Inflammatory macrophage (primary cell): ENCODE measurements at regions not wholly inside any gene's neighbourhood (a gene's known extent, or its start where the extent isn't known, plus 50 kb on each side); places are given as distances from the start of the nearest gene placed in this dataset.
A peak's percentile ranks its signal among the peaks of the same experiment; 100 is the strongest.

Experiments used
- DNase-seq, 2 donors: peaks; one replicate each; pipeline ENCODE4 v3.0.0-alpha.2; 2020 to 2022

GRCh38 chr14:101110729-101111619, 207.5 kb upstream of the RTL1 start:
- DNase-seq: no peak

DNA sequence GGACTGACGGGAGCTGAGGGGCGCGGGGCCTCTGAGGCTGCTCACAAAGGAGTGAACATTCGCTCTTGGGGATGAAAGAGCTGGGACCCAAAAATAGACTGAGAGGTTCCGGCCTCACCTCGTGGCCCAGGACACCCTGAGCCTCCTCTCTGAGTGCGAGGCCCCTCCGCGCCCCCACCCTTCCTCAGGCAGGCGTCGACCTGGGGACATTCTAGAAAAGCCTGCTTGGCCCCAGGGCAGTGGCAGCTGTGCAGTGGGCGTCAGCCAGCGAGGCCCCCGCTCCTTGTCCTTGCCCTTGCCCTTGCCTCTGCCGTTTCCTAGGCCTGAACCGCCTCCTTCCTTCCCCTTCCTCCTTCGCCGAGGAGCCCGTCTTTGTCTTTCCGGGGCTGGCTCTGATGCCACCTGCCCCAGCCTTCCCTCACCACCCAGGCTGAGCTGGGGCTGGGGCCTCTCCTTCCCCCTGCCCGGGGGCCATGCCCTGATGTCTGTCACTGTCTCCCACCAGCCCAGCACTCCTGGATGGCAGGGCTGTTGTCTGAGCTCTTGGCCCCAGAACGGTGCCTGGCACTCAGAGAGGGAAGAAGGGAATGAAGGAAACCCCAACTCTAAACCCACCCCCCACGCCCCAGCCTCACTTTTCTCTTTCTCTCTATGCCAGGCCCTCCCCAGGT, 208.2 kb upstream of the RTL1 start:
- DNase-seq: no peak

GRCh38 chr14:101112351-101113107, 209.0 kb upstream of the RTL1 start:
- DNase-seq: no peak

DNA sequence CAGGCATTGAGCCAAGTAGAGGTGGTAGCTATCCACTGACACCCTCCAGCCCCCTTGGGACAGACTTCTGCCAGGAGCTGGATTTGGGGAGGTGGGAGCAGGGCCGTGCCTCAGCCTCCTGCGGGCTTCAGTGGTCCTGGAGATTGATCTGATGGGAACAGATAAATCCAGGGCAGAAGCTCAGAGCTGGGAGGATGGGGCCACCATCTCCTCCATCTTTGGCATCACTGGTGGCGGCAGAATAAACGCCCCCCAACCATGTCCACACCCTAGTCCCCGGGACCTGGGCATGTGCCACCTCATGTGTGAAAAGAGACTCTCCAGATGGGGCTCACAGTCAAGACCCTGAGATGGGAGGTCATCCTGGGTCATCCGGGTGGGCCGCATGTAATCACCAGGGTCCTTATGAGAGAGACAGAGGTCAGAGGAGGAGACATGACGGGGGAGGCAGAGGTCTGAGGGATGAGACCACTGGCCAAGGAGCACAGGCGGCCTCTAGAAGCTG, 209.6 kb upstream of the RTL1 start:
- no peak for DNase-seq

DNA sequence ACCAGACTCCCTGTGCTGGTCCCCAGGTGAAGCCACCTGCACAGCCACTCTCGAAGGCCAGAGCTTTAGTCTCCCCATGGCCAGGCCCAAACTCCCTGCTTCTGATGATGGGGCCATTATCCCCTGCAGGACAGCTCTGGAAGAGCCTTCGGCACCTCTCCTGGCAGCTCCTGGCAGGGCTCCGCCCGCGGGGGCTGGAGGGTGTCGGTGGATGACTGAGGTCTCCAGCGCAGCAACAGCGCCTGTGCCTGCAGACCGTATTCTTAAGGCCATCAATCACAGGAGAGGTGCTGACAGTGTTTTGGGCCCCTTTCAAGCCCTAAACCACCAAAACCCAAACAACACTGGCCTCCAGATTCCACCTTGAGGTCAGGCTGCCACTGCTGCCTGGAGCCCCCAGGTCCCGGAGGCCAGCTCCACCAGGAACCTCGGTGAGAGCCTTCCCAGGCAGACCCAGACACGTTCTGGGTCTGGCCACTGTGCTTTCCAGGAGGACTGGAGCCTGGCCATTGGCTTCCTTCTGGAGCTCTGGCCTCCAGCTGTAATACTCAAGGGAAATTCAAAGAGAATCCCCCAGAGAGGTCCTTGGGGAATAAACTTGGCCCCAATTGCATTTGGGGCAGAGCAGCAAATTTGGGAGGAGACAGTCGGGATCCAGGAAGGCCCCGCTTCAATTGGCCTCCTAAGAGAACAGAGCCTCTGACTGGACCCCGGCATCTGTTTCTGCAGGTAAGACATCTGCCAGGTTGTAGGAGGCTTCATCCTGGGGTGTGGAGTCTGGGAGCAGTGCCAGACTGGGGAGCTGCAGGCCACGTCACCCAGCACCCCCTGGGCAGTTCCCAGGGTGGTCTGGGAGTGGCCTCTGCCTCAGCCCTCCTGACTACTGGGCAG, 210.6 kb upstream of the RTL1 start:
- DNase-seq: no peak

DNA sequence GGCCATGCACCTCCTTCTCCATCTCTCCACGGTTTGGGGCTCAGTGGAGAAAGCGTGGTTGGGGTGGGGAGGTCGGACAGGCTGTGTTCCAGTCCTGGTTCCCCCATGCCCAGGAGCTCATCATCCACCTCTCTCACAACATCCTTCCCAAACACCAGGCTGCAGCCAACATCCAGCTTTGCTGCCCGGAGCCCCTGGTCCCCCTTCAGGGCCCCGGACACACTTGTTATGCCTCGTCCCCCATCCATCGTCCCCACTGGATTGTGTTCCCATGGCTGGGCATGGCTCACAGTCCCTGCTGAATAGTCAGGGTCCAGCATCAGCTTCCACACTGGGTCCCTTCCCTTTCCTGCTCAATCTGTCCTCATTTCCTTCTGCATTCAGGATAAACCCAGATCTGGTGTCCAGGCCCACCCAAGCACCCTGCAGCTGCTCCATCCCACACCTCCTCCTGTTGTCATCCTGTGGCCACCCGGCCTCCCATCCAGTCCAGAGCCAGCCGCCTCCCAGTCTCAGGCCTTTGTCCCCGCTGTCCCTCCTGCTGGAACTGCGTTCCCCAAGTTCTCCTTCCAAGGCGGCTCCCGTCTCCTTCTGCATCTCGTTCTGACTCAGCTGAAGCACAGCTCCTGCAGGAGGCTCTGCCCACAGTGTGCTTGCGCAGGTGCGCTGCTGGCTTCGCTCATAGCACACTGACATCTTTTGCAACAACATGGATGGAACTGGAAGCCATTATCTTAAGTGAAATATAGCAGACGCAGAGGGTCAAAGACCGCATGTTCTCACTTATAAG, 211.4 kb upstream of the RTL1 start:
- DNase-seq: no peak

DNA sequence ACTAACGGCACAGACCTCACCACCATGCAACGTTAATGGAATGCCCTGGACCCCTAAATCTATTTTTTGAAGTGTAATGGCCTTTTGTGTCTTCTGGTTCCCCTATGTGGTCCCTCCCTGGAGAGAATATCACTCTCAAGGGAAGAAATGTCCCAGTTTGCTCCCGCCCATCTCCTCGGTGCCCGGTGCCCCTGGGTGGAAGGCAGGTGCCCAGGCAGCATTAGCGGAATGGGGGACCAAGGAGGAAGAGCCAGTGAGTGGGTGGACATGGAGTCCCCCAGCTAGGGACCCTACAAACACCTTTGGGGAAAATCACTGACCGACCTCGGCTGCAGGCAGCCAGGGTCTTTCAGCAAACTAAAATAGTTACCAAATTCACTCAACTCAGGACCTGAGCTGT, 212.1 kb upstream of the RTL1 start:
- no peak for DNase-seq

DNA sequence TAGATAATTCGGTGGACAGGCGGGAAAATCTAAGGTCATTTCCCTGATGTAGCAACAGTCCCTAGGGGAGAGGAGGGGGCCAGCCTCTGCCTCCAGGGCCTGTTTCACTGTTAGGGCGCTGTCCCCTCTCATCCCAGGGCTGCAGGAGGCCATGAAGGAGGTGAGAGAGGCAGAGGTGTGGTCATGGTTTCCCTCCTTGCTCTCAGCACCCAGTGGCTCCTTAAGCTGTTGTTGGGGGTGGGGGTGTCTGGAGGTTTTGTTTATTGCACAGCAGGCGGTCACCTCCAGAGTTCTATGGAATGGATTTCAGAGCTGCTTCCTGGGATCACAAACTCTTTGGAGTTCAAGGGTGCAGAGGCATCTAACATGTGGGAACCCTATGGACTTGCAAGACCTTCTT, 212.5 kb upstream of the RTL1 start:
- DNase-seq: no peak

GRCh38 chr14:101116486-101117130, 213.1 kb upstream of the RTL1 start:
- DNase-seq: no peak

GRCh38 chr14:101117543-101117942, 214.0 kb upstream of the RTL1 start:
- DNase-seq: no peak

- no peak for DNase-seq
These were observed 214.7 kb upstream of the RTL1 start for GRCh38 chr14:101118233-101118632.

DNA sequence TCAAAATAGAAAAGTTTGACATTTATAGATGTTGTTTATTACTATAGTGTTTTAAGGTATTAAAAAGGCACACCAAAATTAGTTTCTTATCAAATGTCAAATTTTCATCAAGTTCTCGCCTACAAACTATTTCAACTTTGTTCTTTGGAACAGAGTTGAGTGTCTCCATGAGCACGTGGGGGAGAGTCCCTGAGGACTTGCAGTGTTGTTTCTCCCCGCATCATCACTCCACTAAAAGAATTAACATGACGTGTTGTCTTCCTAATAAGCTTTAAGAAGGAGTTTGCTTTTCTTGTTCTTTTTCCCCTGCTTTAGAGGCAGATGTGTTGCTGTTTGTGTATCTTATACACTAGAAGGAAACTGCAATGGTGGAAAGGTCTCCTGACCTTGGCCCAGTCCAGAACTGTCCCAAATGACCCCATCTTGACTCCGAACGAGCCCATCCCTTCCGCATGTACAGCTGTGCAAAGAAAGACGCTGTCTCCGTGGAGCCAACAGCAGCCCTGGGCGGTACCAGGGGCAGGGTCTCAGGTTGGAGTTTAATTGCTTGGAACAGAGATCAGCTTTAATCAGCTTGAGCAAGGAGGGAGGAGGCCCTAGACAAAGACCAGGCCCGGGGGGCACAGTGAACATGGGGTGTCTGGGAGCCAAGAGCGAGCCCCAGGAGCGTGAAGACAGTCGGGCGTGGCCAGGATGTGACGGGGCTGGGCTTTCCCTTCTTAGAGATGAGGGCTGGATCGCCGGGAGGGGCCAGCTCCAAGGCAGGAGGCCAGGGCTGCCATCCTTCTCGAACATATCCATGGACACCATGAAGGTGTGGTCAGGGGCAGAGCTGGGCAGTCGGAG, 215.4 kb upstream of the RTL1 start:
- DNase-seq: no peak

DNA sequence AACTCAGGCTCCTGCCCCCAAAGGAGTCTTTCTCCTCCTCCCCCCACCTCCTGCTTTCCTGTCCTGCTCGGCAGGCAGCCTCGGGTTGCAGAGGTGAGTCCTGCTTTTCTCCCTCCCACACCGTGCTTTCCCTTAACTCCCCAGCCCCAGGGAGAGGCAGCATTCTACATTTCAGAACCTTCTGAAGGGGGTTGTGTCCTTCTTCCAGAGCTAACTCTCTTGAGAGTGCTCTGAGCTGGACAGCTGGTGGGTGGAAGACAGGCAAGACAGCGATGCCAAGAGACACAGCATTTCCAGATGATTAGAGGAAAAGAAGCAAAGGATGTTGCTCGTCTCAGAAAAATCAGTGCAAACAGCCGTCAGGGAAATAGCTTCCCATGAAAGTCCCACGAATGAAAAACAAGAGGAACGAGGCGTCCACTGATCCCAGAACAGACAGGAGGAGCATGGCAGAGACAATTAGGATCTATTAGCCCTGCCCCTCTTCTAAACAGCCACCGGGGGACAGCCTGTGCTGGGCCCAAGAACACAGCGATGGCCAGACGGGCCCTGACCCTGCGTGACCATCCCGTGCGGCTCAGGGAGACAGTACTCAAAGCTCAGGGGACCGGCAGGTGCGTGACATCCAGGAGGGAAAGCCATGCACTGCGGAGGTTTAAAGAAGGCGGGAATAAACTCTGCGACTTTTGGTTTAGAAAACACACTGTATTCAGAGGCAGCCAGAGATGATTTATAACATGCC, 216.5 kb upstream of the RTL1 start:
- peak in 1 of 2 donors; percentile 2 for DNase-seq

GRCh38 chr14:101120641-101121507, 217.4 kb upstream of the RTL1 start:
- DNase-seq: peak; percentile 93 to 94

DNA sequence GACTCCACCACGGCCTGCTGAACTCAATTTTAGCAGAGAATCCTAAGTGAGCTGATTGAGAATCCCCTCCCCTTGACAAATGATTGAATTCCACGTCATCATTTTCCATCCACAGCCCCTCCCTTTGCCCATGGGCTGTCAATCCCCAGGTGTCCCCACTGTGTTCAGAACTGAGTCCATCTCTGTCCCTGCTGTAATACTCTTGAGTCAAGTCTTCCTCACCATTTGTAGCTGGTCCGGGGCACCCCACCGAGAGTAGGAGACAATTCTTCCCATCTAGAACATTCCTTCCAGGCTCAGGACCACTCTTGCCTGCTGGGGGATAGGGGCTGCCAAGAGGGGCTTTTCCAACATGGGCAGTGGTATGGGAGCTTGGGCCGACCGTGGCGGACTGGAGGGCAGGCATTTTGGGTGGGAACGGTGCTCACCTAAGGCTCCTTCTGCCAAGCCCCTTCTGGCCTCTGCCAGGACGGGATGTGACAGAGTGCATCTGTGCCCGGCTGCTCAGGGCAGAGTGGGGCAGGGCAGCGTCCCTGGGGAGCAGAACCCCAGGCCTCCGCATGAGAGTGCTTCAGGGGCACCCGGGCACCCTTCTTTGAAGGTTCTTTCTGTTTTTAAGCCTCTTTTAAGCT, 218.1 kb upstream of the RTL1 start:
- DNase-seq: no peak

DNA sequence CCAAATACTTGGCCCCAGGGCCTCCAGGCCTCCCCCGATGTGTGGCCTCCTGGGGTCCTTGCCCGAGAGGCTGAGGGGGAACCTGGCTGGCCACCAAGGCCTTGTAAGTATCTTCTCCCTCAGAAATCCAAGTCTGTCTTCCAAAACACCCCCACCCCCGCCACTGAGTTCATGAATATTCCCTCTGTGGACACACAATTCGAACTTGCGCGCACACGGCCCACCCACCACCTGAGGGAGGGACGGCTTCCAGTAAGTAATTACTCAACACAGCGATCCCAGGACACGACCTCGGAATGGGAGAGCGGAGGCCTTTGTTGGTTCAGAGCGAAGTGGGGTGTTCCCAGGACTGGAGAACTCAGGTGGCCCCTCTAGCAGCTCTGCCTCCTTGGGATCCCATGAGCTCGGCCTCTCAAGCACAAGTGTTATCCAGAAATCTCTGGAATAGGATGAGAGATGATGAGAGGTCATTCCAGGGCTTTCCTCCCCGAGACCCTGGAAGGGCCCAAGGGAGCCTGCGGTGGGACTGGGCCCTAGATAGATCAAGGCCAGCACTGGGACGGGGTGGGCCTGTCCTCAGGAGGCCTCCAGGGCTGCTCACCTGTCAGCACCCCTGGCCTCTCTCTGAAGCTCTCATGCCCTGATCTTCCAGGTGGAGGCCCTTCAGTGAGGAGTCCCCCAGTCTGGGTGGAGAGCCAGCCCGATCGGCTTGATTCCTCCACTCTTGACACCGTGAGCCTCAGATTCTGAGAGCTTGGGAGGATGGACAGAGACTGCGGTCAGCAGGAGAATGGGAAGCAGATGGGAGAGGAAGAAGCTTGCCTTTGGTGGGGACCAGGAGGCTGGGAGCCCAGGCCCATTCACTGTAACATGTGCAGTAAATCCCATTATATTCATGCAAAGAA, 219.0 kb upstream of the RTL1 start:
- no peak for DNase-seq
